ENCODE measurements at regions not wholly inside any gene's neighbourhood (a gene's known extent, or its start where the extent isn't known, plus 50 kb on each side); places are given as distances from the start of the nearest gene placed in this dataset.
A peak's percentile ranks its signal among the peaks of the same experiment; 100 is the strongest.
"Not testable (repeated sequence)": the region's sequence is repeated elsewhere in the genome, so short reads cannot be mapped to it uniquely, and the experiment has no call there.

GRCh38 chrX:112577146-112577545, 102.6 kb downstream of the LHFPL1 start:
- DNase-seq = no peak

- DNase-seq = no peak
Measured at GRCh38 chrX:112571388-112571787, 108.3 kb downstream of the LHFPL1 start.

- DNase-seq = no peak
Measured at GRCh38 chrX:112555831-112556230, 123.9 kb downstream of the LHFPL1 start.

- no peak for DNase-seq
Measured at GRCh38 chrX:112545051-112545450, 134.7 kb downstream of the LHFPL1 start.

GRCh38 chrX:112536544-112536943, 143.2 kb downstream of the LHFPL1 start:
- DNase-seq = no peak

- no peak for DNase-seq
Measured at GRCh38 chrX:112527903-112528302, 151.8 kb downstream of the LHFPL1 start.

GRCh38 chrX:112521676-112522075, 158.1 kb downstream of the LHFPL1 start:
- DNase-seq = peak; percentile 32

GRCh38 chrX:112520124-112520523, 159.6 kb downstream of the LHFPL1 start:
- DNase-seq = no peak

- DNase-seq = no peak
Measured at GRCh38 chrX:112513154-112513553, 166.6 kb downstream of the LHFPL1 start.

- no peak for DNase-seq
Measured at GRCh38 chrX:112512509-112512908, 167.2 kb downstream of the LHFPL1 start.

GRCh38 chrX:112510629-112511028, 169.1 kb downstream of the LHFPL1 start:
- DNase-seq = no peak

GRCh38 chrX:112477653-112478052, 202.1 kb downstream of the LHFPL1 start:
- no peak for DNase-seq

GRCh38 chrX:112473654-112474053, 206.1 kb downstream of the LHFPL1 start:
- no peak for DNase-seq

- DNase-seq = no peak
Measured at GRCh38 chrX:112470551-112470950, 209.2 kb downstream of the LHFPL1 start.

- DNase-seq = not testable (repeated sequence)
Measured at GRCh38 chrX:112461949-112462450, 217.7 kb downstream of the LHFPL1 start.

GRCh38 chrX:112457788-112458187, 221.9 kb downstream of the LHFPL1 start:
- DNase-seq = no peak

GRCh38 chrX:112450810-112451209, 228.9 kb downstream of the LHFPL1 start:
- no peak for DNase-seq

- DNase-seq = no peak
Measured at GRCh38 chrX:112440277-112440676, 239.5 kb downstream of the LHFPL1 start.

- DNase-seq = no peak
Measured at GRCh38 chrX:112424166-112424565, 255.6 kb downstream of the LHFPL1 start.

- no peak for DNase-seq
Measured at GRCh38 chrX:112391313-112391712, 288.4 kb downstream of the LHFPL1 start.

- not testable (repeated sequence) for DNase-seq
Measured at GRCh38 chrX:112381649-112382298, 298.0 kb downstream of the LHFPL1 start.

- DNase-seq = no peak
Measured at GRCh38 chrX:112380541-112381278, 298.1 kb upstream of the TRPC5 start.

GRCh38 chrX:112377481-112377880, 294.9 kb upstream of the TRPC5 start:
- DNase-seq = no peak

GRCh38 chrX:112368371-112368770, 285.8 kb upstream of the TRPC5 start:
- no peak for DNase-seq

All from NCI-H1105 treated with DMSO at 0.1 percent for 48 hours (cell line).